ENCODE measurements at regions not wholly inside any gene's neighbourhood (a gene's known extent, or its start where the extent isn't known, plus 50 kb on each side); places are given as distances from the start of the nearest gene placed in this dataset.
"Not testable (repeated sequence)": the region's sequence is repeated elsewhere in the genome, so short reads cannot be mapped to it uniquely, and the experiment has no call there.

GRCh38 chr5:144040615-144041305, 129.7 kb downstream of the YIPF5 start:
- H4K20me1 ChIP-seq (ENCODE audit: insufficient read depth, low read depth, low read length), result no peaks in the 10 kb centered on the region
- H3K27me3 ChIP-seq (ENCODE audit: low read length), result no peaks in the 10 kb centered on the region
- H3K4me3 ChIP-seq (ENCODE audit: low read length), result no peak overlapping the region
- H3K9me3 ChIP-seq (ENCODE audit: low read length), result no peaks in the 10 kb centered on the region
- H3K27ac ChIP-seq (ENCODE audit: low read length), result no peak overlapping the region
- no peak for DNase-seq
- no peak overlapping the region for H2AFZ ChIP-seq (ENCODE audit: low read length)
- H3K4me2 ChIP-seq (ENCODE audit: low read depth, low read length, poor library complexity, severe bottlenecking), result no peak overlapping the region
- H3K9ac ChIP-seq (ENCODE audit: low read length), result no peak overlapping the region
- H3K79me2 ChIP-seq (ENCODE audit: low read length), result no peaks in the 10 kb centered on the region
- H3K36me3 ChIP-seq (ENCODE audit: insufficient read depth, low read length), result no peaks in the 10 kb centered on the region
- no peaks in the 10 kb centered on the region for H3K4me1 ChIP-seq (ENCODE audit: low read length)
- H3K9me2 ChIP-seq (replicated peaks; ENCODE audit: insufficient read depth, low read length), result no peaks in the 10 kb centered on the region

- no peak overlapping the region for H3K9ac ChIP-seq (ENCODE audit: low read length)
- H3K4me1 ChIP-seq (ENCODE audit: low read length), result no peaks in the 10 kb centered on the region
- no peak overlapping the region for H3K4me2 ChIP-seq (ENCODE audit: low read depth, low read length, poor library complexity, severe bottlenecking)
- no peaks in the 10 kb centered on the region for H3K27me3 ChIP-seq (ENCODE audit: low read length)
- H4K20me1 ChIP-seq (ENCODE audit: insufficient read depth, low read depth, low read length), result no peaks in the 10 kb centered on the region
- DNase-seq, result no peak
- H3K27ac ChIP-seq (ENCODE audit: low read length), result no peak overlapping the region
- no peak overlapping the region for H2AFZ ChIP-seq (ENCODE audit: low read length)
- no peaks in the 10 kb centered on the region for H3K9me3 ChIP-seq (ENCODE audit: low read length)
- H3K36me3 ChIP-seq (ENCODE audit: insufficient read depth, low read length), result no peaks in the 10 kb centered on the region
- no peak overlapping the region for H3K4me3 ChIP-seq (ENCODE audit: low read length)
- H3K79me2 ChIP-seq (ENCODE audit: low read length), result no peaks in the 10 kb centered on the region
- no peaks in the 10 kb centered on the region for H3K9me2 ChIP-seq (replicated peaks; ENCODE audit: insufficient read depth, low read length)
These were observed 128.3 kb downstream of the YIPF5 start for GRCh38 chr5:144042156-144042555.

GRCh38 chr5:144048259-144048856, 122.1 kb downstream of the YIPF5 start:
- no peaks in the 10 kb centered on the region for H3K9me2 ChIP-seq (replicated peaks; ENCODE audit: insufficient read depth, low read length)
- H3K4me3 ChIP-seq (ENCODE audit: low read length), result no peak overlapping the region
- H3K27me3 ChIP-seq (ENCODE audit: low read length), result no peaks in the 10 kb centered on the region
- H3K4me1 ChIP-seq (ENCODE audit: low read length), result no peaks in the 10 kb centered on the region
- H3K4me2 ChIP-seq (ENCODE audit: low read depth, low read length, poor library complexity, severe bottlenecking), result no peak overlapping the region
- H3K9me3 ChIP-seq (ENCODE audit: low read length), result no peaks in the 10 kb centered on the region
- no peaks in the 10 kb centered on the region for H3K36me3 ChIP-seq (ENCODE audit: insufficient read depth, low read length)
- no peak overlapping the region for H3K27ac ChIP-seq (ENCODE audit: low read length)
- DNase-seq, result no peak
- no peak overlapping the region for H2AFZ ChIP-seq (ENCODE audit: low read length)
- no peak overlapping the region for H3K9ac ChIP-seq (ENCODE audit: low read length)
- H3K79me2 ChIP-seq (ENCODE audit: low read length), result no peaks in the 10 kb centered on the region
- no peaks in the 10 kb centered on the region for H4K20me1 ChIP-seq (ENCODE audit: insufficient read depth, low read depth, low read length)

- not testable (repeated sequence) for H2AFZ ChIP-seq (ENCODE audit: low read length); DNase-seq; H3K79me2 ChIP-seq (ENCODE audit: low read length); H3K36me3 ChIP-seq (ENCODE audit: insufficient read depth, low read length); H3K4me3 ChIP-seq (ENCODE audit: low read length); H3K9ac ChIP-seq (ENCODE audit: low read length); H3K9me2 ChIP-seq (replicated peaks; ENCODE audit: insufficient read depth, low read length); H3K27ac ChIP-seq (ENCODE audit: low read length); H3K4me1 ChIP-seq (ENCODE audit: low read length); H3K4me2 ChIP-seq (ENCODE audit: low read depth, low read length, poor library complexity, severe bottlenecking); H3K27me3 ChIP-seq (ENCODE audit: low read length); H3K9me3 ChIP-seq (ENCODE audit: low read length); H4K20me1 ChIP-seq (ENCODE audit: insufficient read depth, low read depth, low read length)
These were observed 115.1 kb downstream of the YIPF5 start for GRCh38 chr5:144055391-144055790.

GRCh38 chr5:144060091-144060490, 110.4 kb downstream of the YIPF5 start:
- H3K36me3 ChIP-seq (ENCODE audit: insufficient read depth, low read length); H3K4me3 ChIP-seq (ENCODE audit: low read length); H3K27me3 ChIP-seq (ENCODE audit: low read length); H3K79me2 ChIP-seq (ENCODE audit: low read length); H4K20me1 ChIP-seq (ENCODE audit: insufficient read depth, low read depth, low read length); H2AFZ ChIP-seq (ENCODE audit: low read length); H3K9me3 ChIP-seq (ENCODE audit: low read length); DNase-seq; H3K27ac ChIP-seq (ENCODE audit: low read length); H3K4me2 ChIP-seq (ENCODE audit: low read depth, low read length, poor library complexity, severe bottlenecking); H3K9me2 ChIP-seq (replicated peaks; ENCODE audit: insufficient read depth, low read length); H3K4me1 ChIP-seq (ENCODE audit: low read length); H3K9ac ChIP-seq (ENCODE audit: low read length): not testable (repeated sequence)

GRCh38 chr5:144060598-144060997, 109.9 kb downstream of the YIPF5 start:
- Histone ChIP-seq H3K9ac (ENCODE audit: low read length) (no peak overlapping the region), H4K20me1 (ENCODE audit: insufficient read depth, low read depth, low read length) (no peaks in the 10 kb centered on the region), H3K4me1 (ENCODE audit: low read length) (no peaks in the 10 kb centered on the region), H3K9me2 (replicated peaks; ENCODE audit: insufficient read depth, low read length) (no peaks in the 10 kb centered on the region), H3K9me3 (ENCODE audit: low read length) (no peaks in the 10 kb centered on the region), H3K4me3 (ENCODE audit: low read length) (no peak overlapping the region), H3K27ac (ENCODE audit: low read length) (no peak overlapping the region), H3K36me3 (ENCODE audit: insufficient read depth, low read length) (no peaks in the 10 kb centered on the region), H3K79me2 (ENCODE audit: low read length) (no peaks in the 10 kb centered on the region), H3K4me2 (ENCODE audit: low read depth, low read length, poor library complexity, severe bottlenecking) (no peak overlapping the region), H2AFZ (ENCODE audit: low read length) (no peak overlapping the region), H3K27me3 (ENCODE audit: low read length) (no peaks in the 10 kb centered on the region)
- DNase-seq, result no peak

- Histone ChIP-seq H3K9me3 (ENCODE audit: low read length) (no peaks in the 10 kb centered on the region), H3K27ac (ENCODE audit: low read length) (no peak overlapping the region), H3K4me2 (ENCODE audit: low read depth, low read length, poor library complexity, severe bottlenecking) (no peak overlapping the region), H2AFZ (ENCODE audit: low read length) (no peak overlapping the region), H3K36me3 (ENCODE audit: insufficient read depth, low read length) (no peaks in the 10 kb centered on the region), H4K20me1 (ENCODE audit: insufficient read depth, low read depth, low read length) (no peaks in the 10 kb centered on the region), H3K9ac (ENCODE audit: low read length) (no peak overlapping the region), H3K4me3 (ENCODE audit: low read length) (no peak overlapping the region), H3K27me3 (ENCODE audit: low read length) (no peaks in the 10 kb centered on the region), H3K79me2 (ENCODE audit: low read length) (no peaks in the 10 kb centered on the region), H3K4me1 (ENCODE audit: low read length) (no peaks in the 10 kb centered on the region), H3K9me2 (replicated peaks; ENCODE audit: insufficient read depth, low read length) (no peaks in the 10 kb centered on the region)
- DNase-seq, result no peak
These were observed 104.7 kb downstream of the YIPF5 start for GRCh38 chr5:144065786-144066185.

- Histone ChIP-seq H3K79me2 (ENCODE audit: low read length) (no peaks in the 10 kb centered on the region), H3K36me3 (ENCODE audit: insufficient read depth, low read length) (no peaks in the 10 kb centered on the region), H4K20me1 (ENCODE audit: insufficient read depth, low read depth, low read length) (no peaks in the 10 kb centered on the region), H3K27me3 (ENCODE audit: low read length) (no peaks in the 10 kb centered on the region), H3K27ac (ENCODE audit: low read length) (no peak overlapping the region), H3K4me2 (ENCODE audit: low read depth, low read length, poor library complexity, severe bottlenecking) (no peak overlapping the region), H3K9me2 (replicated peaks; ENCODE audit: insufficient read depth, low read length) (no peaks in the 10 kb centered on the region), H3K9ac (ENCODE audit: low read length) (no peak overlapping the region), H3K4me3 (ENCODE audit: low read length) (no peak overlapping the region), H3K9me3 (ENCODE audit: low read length) (no peaks in the 10 kb centered on the region), H2AFZ (ENCODE audit: low read length) (no peak overlapping the region), H3K4me1 (ENCODE audit: low read length) (no peaks in the 10 kb centered on the region)
- DNase-seq, result no peak
These were observed 97.9 kb downstream of the YIPF5 start for GRCh38 chr5:144072518-144072927.
